Endothelial cell of hepatic sinusoid (primary cell): ENCODE measurements at regions not wholly inside any gene's neighbourhood (a gene's known extent, or its start where the extent isn't known, plus 50 kb on each side); places are given as distances from the start of the nearest gene placed in this dataset.

Source experiments
- in situ Hi-C: cut with HindIII; loops from 2 replicates; pipeline ENCODE4 v1.10.0; 2017; ENCODE audit warnings: low sequenced_read_pairs

DNA sequence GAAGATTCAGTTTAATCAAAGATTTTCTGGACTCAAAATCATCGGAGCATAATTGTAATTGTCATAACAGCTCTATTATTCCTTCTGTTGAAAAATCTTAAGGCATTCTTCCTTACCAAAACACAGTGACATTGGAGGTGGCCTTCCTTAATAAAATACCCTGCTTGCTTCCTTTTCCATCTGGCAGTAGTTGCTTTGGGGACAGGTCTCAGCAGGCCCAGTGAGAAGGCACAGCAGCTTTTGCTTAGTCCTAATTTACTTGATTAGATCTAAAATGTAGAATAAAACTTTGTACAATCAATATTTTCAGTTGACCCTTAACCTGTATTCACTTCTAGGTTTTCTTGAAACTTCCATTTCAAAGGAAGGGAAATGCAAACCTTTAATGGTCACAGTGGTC lies 471.6 kb downstream of the PCDH20 start:
- in situ Hi-C loops, result no loop called here

DNA sequence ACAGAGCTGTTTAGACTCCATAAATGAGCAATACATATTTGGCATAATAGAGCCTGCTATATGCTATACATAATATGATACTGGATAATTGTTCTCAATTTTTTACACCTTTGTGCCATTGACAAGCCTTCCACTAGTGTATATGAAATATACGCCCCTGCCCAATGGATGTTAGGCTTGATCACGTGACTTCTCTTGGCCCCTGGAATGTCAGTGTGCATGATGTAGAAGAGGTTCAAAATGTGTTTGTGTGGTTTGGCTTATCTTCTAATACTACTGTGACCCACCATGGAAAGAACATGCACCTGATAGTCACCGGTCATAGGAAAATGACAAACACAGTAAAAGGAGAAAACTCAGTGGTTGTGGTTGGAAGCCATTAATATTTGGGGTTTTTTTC lies 479.4 kb downstream of the PCDH20 start:
- in situ Hi-C loops, result no loop called here

DNA sequence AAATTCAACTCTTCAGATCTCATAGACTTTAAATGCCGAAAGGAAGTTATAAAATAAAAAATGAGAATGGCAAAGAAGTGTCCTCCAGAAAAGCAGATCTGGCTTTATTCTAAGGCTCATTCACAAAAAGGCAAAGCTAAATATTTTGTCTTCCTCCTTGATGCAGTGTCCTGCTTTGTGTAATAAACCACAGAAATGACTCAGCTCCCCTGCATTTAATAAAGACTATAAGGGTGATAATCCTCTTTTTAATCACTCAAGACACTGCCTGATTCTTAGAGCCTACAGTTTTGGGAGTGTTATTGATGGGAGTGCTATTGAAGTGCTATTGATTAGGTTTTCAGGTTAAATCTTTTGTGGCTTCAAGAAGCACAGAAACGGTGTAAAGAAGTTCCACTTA lies 482.0 kb downstream of the PCDH20 start:
- in situ Hi-C loops, result no loop called here

DNA sequence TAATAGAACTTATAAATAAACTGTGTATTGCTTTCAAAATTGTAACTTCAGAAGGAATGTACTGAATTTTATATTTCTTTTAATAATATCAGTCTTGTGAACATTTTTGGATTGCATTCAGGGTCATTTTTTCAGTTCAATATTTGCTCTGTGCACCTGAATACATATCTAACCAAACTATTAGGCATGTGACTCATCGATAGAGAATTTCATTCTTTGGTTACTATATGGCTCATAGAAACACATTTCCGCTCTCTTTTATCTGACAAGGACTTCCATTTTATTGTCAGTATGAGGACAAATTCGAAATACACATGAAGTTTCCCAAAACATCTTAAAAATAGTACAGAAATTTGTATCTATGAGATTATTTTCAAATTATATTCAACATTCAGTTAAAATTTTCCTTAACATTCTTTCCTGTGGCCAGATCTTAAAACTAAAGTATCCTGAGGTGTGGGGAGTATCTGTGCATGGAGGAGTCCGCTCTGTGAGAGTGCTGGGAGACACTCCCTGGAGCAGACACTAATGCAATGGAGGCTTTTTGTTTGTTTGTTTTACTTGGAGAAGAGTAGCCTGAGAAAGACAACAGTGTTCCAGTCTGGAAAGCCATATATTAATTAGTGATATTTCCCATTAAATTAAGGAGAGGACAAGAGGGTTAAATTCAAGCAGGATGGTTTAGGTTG lies 483.6 kb downstream of the PCDH20 start:
- in situ Hi-C loops, result no loop called here

DNA sequence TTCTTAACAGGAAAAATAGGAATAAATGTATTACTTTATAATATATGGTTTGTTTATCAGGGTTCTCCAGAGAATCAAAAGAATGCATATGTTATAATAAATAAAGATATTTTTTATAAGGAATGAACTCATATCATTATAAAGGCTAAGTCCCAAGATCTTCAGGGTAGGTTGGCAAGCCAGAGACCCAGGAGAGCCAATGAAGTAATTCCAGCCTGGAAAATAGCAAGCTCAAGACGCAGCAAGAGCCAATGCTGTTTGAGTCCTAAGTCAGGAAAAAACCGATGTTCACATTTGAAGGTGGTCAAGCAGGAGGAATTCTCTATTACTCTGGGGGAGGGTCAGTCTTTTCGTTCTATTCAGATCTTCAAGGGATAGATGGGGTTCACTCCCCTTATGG lies 490.0 kb downstream of the PCDH20 start:
- in situ Hi-C loops, result no loop called here

DNA sequence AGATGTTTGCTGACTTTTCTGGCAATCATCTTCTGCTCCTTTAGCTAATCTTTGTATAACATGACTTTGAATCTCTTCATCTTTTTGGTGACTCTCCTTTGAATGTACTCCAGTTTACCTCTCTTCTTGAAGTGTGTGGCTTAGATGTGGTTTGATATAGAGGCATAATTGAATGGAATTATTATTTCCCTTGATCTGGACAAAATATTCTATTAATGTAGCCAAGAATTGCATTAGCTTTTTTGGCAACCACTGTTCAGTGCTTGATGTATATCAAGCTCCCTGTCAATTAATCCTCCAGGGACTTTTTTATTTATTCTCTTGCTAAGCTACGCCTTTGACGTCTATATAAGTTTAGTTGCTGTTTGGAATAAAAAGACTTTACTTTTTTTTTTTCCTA lies 490.8 kb downstream of the PCDH20 start:
- in situ Hi-C loops, result no loop called here

DNA sequence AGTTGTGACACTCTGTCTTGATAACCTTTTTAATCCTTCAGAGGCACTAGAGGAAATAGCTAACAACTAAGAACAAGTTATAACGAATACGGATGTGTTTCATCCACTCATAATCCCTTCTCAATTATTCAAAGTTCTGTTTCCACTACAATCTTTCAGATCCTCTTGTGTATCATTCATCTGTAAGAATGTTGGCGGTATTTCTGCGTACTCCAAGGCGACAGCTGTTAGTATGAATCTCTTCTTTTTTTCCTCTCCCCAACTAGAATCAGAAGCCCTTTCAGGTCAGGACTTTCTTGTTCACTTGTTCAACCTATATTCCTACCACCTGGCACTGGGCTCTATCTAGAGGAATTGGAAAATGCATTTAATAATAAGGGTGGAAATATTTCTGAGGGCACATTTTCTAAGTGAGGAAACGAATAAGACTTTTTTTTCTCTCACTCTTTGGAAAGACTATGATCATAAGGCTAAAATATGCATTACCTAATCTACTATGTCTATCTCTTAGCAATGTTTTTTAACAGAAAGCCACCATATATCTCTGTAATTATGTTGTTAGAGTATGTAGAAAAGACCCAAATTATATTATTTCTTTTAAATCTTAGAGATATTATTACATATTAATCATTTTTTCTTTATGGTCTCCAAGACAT lies 492.9 kb downstream of the PCDH20 start:
- in situ Hi-C loops, result no loop called here

DNA sequence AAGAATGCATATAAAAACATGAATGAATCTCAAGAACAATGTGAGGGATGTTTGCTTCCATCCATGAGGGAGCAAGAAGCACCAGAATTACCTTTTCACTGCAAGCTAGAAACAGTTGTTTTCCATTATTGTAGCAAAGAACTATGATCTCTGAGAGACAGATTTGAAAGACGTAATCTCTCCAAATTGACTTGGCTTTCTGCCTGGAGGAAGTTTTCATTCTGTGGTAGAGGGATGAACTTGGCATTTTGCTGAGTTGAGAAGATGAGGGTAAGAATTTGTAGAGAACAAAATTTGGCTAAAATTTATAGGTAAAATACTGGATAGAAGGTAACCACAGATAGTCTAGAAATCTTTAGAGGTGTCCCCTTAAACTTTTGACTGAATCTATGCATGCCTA lies 496.8 kb downstream of the TDRD3 start:
- in situ Hi-C loops, result no loop called here

DNA sequence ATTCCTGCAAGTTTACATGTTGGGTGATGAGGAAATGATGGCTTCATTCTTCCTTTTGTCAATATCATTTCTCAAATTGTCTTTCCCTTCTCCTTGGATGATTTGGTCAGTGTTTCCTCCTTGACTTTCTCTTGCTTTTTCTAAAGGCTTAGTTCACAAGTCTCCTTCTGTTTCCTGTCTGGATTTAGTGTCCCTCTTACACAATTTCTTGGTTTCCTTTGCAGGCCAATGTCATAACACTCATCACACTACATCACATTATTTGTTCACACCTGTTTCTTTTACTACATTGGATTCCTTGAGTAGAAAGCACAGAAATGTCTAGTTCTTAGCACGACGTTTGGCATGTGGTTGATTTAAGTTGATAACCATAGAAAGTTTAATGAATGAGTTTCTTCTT lies 490.7 kb downstream of the TDRD3 start:
- in situ Hi-C loops, result no loop called here

DNA sequence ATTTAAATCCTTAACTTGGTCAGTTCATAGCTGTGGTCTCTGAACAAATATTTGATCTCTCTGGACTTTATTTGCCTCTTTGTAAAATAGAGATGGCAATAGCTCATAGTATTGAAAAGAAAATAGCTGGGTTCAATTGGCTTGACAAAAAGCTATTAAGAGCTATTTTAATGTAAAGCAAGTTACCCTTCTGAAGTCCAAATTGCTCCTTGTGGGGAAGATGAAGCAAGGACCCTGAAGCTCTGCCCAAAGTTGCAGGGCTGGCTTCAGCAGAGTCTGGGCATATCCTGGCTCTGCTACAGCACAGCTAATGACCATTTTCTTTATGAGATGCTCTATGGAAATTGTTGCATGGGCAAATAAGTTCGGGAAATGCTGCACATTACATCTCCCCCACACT lies 484.5 kb downstream of the TDRD3 start:
- in situ Hi-C loops, result no loop called here

DNA sequence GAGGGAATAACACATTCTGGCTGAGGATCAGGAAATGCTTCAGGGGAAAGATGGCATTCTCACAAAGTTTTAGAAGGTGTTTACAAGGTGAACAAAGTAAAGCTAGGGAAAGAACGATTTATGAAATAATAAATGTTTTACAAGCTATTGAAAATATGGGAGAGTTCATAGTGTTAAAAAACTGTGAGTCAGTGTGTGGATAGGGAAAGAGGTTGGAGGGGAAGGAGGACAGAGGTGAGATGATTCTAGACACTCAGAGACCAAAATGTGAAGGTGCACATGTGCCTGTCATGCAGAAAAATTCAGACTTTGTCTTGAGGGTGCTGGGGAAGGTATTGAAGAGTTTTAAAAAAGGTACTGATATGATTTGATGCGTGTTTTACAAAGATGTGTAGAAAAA lies 476.1 kb downstream of the TDRD3 start:
- in situ Hi-C loops, result no loop called here

DNA sequence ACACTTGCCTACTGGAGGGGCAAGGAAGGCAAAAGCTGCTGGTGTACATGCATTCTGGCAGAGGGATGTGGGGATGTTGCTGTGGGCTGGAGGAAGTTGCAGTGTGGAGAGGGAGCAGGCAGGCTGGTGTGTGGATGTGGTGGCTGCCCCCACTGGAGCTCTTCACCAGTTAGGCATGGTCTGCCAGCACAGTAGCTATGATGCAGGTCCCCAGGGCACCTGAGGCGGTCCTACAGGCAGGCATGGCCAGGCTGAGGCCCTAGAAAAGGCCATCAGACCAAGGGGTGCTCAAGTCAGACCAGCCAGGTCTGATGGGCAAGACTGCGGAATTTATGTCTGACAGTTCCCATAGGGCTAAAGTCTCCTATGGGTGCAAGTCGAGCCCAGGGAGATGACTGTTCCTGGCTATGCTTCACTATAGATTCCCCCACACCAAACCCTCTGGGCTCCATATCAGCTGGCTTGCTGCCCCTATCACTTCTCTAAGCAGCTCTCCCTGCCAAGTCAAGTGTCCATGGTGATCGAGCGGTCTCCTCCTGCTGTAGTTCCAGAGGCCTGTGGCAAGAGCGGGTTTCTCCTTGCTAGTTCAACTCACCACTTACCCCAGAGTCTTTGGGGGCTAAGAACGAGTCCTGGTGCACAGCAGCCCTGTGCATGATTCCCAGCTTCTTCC lies 473.1 kb downstream of the TDRD3 start:
- in situ Hi-C loops, result no loop called here

DNA sequence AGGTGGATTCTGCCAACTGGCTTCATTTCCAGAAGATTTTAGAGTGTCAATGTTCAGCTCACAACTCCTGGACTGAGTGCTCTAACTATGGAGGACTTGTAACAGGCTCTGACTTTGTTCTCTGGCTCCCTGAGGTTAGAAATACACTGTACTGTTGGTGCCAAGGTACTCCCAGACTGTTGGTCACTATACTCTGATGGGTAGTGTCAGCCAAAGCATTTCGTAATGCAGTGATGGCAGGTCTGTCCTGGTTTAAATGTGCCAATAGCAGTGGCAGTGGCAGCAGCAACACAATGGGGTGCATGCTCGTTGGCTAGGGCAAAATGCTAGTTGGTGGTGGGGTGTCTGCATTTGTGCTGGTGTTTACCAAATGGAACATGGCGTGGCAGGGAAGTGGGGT lies 472.2 kb downstream of the TDRD3 start:
- in situ Hi-C loops, result no loop called here

DNA sequence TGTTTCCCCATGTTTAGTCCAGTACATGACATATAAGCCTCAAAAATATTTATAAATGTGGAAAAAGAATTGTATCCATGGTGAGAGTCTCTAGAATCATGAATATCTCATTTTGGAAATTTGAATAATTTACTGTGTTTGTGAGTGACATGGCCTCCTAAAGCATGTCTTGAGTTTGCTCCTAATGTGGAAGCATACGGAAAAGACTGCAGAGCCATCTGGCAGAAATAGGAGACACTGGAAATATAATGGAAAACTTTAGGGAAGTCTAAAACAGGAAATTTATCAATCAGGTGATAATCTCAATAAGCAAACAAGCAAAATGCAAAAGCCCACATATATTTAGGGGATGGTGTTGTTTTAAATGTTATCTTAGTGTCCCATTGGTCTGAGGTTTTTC lies 465.0 kb downstream of the TDRD3 start:
- in situ Hi-C loops, result no loop called here

DNA sequence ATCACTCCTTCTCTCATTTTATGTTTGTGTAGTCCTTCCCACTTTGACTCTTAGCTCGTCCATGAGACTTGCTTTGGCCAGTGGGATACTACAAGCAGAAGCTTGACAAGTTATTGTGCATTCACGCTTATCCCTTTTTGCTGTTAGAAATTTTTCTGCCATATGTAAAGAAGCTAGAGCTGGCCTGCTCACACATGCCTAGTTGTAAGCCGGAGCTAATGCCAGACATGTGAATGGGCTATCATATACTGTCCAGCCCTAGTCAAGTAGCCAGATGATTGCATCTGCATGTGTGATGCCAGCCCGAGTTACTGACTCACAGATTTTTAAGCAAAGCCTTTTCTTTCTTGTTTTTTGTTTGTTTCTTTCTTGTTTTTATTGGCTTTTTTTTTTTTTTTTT lies 460.7 kb downstream of the TDRD3 start:
- in situ Hi-C loops, result no loop called here

DNA sequence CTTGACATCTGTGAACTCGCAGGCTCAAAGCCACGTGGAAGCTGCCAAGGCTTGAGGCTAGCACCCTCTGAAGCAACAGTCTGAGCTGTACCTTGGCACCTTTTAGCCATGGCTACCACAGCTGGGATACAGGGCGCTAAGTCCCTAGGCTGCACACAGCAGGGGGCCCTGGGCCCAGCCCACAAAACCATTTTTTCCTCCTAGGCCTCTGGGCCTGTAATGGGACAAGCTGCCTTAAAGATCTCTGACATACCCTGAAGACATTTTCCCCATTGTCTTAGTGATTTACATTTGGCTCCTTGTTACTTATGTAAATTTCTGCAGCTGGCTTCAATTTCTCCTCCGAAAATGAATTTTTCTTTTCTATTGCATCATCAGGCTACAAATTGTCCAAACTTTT lies 455.9 kb downstream of the TDRD3 start:
- in situ Hi-C loops, result no loop called here

DNA sequence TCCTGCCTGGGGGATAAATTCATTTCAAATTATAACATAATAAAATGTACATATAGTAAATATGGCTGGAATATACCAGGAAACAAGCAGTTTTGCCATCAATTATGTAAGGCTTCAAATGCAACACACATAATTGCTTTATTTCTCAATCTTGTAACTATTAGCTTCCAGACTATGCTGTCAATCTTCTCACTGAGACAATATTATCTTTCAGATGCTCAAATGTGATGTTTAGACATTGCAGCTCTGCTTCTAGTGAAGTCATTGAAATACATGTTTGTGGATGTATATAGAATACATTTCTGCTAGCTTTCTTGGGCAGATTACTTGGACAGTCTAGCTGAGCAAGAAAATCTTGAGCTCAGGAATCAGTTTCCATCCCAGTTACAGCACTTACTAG lies 454.4 kb downstream of the TDRD3 start:
- in situ Hi-C loops, result no loop called here

DNA sequence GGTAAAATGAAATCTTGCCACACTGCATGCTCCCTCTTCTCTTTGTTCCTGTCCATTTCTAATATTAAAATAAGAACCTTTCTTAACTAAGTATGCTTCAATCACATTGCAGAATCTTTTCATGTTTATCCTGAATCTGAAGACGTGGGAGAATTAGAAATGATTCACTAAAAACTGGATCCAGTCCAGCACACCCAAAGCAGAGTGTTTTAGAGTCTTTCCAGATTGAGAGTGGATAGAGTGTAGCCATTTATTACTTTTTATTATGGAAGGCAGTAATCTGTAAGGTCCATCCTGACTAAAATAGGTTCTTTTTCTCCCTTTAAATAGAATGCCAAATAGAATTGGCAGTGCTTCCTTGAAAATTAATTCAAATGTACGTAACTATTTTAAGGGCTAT lies 453.5 kb downstream of the TDRD3 start:
- in situ Hi-C loops, result no loop called here

DNA sequence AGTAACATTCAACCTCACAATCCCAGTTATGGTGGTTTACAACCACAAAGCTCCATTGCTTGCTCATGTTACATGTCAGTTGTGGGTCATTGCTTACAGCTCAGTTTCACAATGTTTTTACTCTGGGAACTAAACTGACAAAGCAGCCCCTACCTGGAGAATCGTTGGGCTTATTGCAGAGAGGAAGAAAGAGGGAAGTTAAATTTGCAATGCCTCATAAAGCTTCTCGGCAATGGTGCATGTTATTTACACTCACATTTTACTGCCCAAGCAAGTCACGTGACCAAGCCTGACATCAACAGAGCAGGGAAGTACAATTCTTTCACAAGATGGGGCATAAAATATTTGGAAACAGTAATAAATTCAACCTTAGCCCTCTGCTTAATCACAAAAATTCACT lies 441.6 kb downstream of the TDRD3 start:
- in situ Hi-C loops, result no loop called here

DNA sequence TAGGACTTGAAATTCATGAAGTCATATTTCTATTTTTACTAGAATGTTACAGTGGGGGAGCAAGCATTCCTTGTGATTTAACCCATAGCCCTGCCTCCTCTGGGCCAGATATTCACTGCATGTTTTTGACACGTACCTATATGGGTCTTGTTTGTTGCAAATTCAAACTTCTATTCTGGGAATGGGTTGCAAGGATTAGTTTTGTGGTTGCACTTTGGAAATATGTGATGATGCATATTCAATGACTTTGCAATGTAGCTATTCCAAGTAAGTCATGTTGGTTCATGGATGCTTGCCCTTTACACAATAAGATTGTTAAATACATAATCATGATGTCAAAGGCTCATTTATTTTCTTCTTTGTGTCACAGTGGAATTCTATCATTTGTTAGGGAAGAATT lies 440.8 kb downstream of the TDRD3 start:
- in situ Hi-C loops, result no loop called here

DNA sequence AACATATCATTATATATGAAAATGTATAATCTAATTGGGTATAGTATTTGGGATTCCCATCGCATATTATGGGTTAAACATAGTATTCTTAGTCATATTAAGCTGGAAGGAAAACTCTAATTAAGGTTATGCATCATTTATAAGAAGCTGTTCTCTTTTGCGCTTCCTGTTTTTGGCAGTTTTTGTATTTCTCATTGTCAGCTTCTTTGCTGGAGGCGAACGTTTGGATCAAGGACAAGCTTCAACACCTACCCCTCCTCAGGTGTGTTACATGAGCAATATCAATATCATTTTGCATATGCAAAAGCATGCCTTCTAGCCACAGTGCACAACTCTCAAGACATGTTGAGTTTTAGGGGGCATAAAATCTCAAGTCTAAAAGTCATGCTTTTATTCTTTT lies 439.8 kb downstream of the TDRD3 start:
- in situ Hi-C loops, result no loop called here

DNA sequence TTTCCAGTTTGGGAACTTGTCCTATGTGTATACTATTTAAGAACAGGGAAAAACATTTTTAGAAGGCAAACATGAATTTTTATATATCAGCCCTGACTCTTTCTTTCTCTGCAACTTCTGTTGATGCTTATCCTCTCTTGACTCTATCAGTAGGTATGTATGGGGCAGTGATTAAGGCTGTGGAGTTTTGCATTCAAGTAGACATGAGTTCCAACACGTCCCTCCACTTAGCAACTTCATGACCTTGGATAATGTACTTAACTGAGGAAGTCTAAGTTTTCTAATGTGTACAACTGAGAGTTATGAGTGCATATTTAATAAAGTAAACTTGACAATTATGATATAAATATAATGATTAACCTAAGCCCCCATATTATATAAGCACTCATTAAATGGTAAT lies 414.6 kb downstream of the TDRD3 start:
- in situ Hi-C loops, result no loop called here
